SK-N-SH treated with all-trans-retinoic acid at 6 μM for 48 hours (cell line): ENCODE measurements at regions not wholly inside any gene's neighbourhood (a gene's known extent, or its start where the extent isn't known, plus 50 kb on each side); places are given as distances from the start of the nearest gene placed in this dataset.

ENCODE experiments used
- ATAC-seq: fragments of 200-7000 bp; cut with Tn5 transposase; 3 replicates; pipeline ENCODE4 v1.9.1; 2020; ENCODE audit warnings: mild to moderate bottlenecking, moderate library complexity
- ARNTL ChIP-seq: fragments of 450-650 bp; formaldehyde crosslinking; IDR thresholded peaks from 2 replicates; pipeline ENCODE4 v1.5.0; 2020; ENCODE audit warnings: low read depth, mild to moderate bottlenecking, moderate library complexity, borderline replicate concordance
- CREB5 ChIP-seq: fragments of 250-450 bp; sonication (Bioruptor Pico); IDR thresholded peaks from 2 replicates; pipeline ENCODE4 v1.5.1; 2020; ENCODE audit warnings: low read depth, mild to moderate bottlenecking, moderate library complexity
- ESRRG ChIP-seq: fragments of 250-450 bp; sonication (Bioruptor Pico); IDR thresholded peaks from 2 replicates; pipeline ENCODE4 v1.6.1; 2021; ENCODE audit warnings: mild to moderate bottlenecking
- GLIS3 ChIP-seq: fragments of 250-450 bp; sonication (Bioruptor Pico); IDR thresholded peaks from 2 replicates; pipeline ENCODE4 v1.5.0; 2020; ENCODE audit warnings: mild to moderate bottlenecking, moderate library complexity
- ISL1 ChIP-seq: fragments of 250-450 bp; sonication (Bioruptor Pico); IDR thresholded peaks from 2 replicates; pipeline ENCODE4 v2.1.2; 2022; ENCODE audit warnings: mild to moderate bottlenecking, moderate library complexity
- OSR1 ChIP-seq: fragments of 250-450 bp; sonication (Bioruptor Pico); IDR thresholded peaks from 2 replicates; pipeline ENCODE4 v1.8.0; 2022; ENCODE audit warnings: moderate library complexity, mild to moderate bottlenecking, inconsistent platforms
- PATZ1 ChIP-seq: fragments of 250-450 bp; sonication (Bioruptor Pico); IDR thresholded peaks from 2 replicates; pipeline ENCODE4 v1.8.0; 2020; ENCODE audit warnings: mild to moderate bottlenecking, moderate library complexity, borderline replicate concordance
- POU6F1 ChIP-seq: fragments of 250-450 bp; sonication (Bioruptor Pico); IDR thresholded peaks from 2 replicates; pipeline ENCODE4 v1.8.0; 2021; ENCODE audit warnings: low read depth, mild to moderate bottlenecking, moderate library complexity, borderline replicate concordance
- PPARA ChIP-seq: fragments of 250-450 bp; sonication (Bioruptor Pico); IDR thresholded peaks from 2 replicates; pipeline ENCODE4 v1.5.0; 2020; ENCODE audit warnings: mild to moderate bottlenecking, borderline replicate concordance
- SNAI2 ChIP-seq: fragments of 250-450 bp; sonication (Bioruptor Pico); IDR thresholded peaks from 2 replicates; pipeline ENCODE4 v1.5.0; 2020; ENCODE audit warnings: mild to moderate bottlenecking, moderate library complexity
- TCF4 ChIP-seq: fragments of 250-450 bp; sonication (Bioruptor Pico); IDR thresholded peaks from 2 replicates; pipeline ENCODE4 v1.8.0; 2021; ENCODE audit warnings: mild to moderate bottlenecking, moderate library complexity, borderline replicate concordance
- TOX ChIP-seq: fragments of 250-450 bp; sonication (Bioruptor Pico); IDR thresholded peaks from 2 replicates; pipeline ENCODE4 v1.8.0; 2021; ENCODE audit warnings: mild to moderate bottlenecking, moderate library complexity, borderline replicate concordance
- TSHZ2 ChIP-seq: fragments of 250-450 bp; sonication (Bioruptor Pico); IDR thresholded peaks from 2 replicates; pipeline ENCODE4 v1.5.0; 2020; ENCODE audit warnings: mild to moderate bottlenecking, moderate library complexity
- ZFP30 ChIP-seq: fragments of 450-650 bp; formaldehyde crosslinking; IDR thresholded peaks from 2 replicates; pipeline ENCODE4 v1.5.0; 2022; ENCODE audit warnings: mild to moderate bottlenecking, moderate library complexity
- ZNF565 ChIP-seq: fragments of 450-650 bp; formaldehyde crosslinking; conservative IDR thresholded peaks from 2 replicates; pipeline ENCODE4 v1.5.0; 2020; ENCODE audit warnings: low read depth, mild to moderate bottlenecking, moderate library complexity
- ZNF70 ChIP-seq: fragments of 450-650 bp; formaldehyde crosslinking; IDR thresholded peaks from 2 replicates; pipeline ENCODE4 v1.5.0; 2020; ENCODE audit warnings: mild to moderate bottlenecking, moderate library complexity
- ZNF8 ChIP-seq: fragments of 450-650 bp; formaldehyde crosslinking; IDR thresholded peaks from 2 replicates; pipeline ENCODE4 v1.5.0; 2020; ENCODE audit warnings: mild to moderate bottlenecking, moderate library complexity

GRCh38 chr5:91638010-91638409, 254.9 kb upstream of the ARRDC3 start:
- no peak for ATAC-seq
- TF ChIP-seq TCF4 (CRISPR knock-in tag) (no peak), OSR1 (no peak), ZNF8 (CRISPR knock-in tag) (no peak), ARNTL (CRISPR knock-in tag) (no peak), PATZ1 (CRISPR knock-in tag) (no peak), POU6F1 (CRISPR knock-in tag) (no peak)

GRCh38 chr5:91635950-91636734, 253.0 kb upstream of the ARRDC3 start:
- no peak; the same call in 2 of the 3 replicates for ATAC-seq
- TF ChIP-seq ESRRG (CRISPR knock-in tag) (no peak), TOX (no peak), ZFP30 (no peak), ZNF70 (no peak), CREB5 (CRISPR knock-in tag) (no peak), ISL1 (CRISPR knock-in tag) (no peak), PPARA (CRISPR knock-in tag) (no peak), ZNF8 (CRISPR knock-in tag) (no peak), TCF4 (CRISPR knock-in tag) (no peak), TSHZ2 (CRISPR knock-in tag) (no peak), OSR1 (no peak), GLIS3 (CRISPR knock-in tag) (no peak), POU6F1 (CRISPR knock-in tag) (no peak), ZNF565 (CRISPR knock-in tag) (no peak), PATZ1 (CRISPR knock-in tag) (no peak), SNAI2 (no peak)

- no peak for TF ChIP-seq ISL1 (CRISPR knock-in tag)
- TF ChIP-seq ZNF565 (CRISPR knock-in tag): no peak
- TF ChIP-seq SNAI2: no peak
- ATAC-seq: no peak
These were observed 249.8 kb upstream of the ARRDC3 start for GRCh38 chr5:91632871-91633270.
